Keratinocyte (primary cell): ENCODE measurements at regions not wholly inside any gene's neighbourhood (a gene's known extent, or its start where the extent isn't known, plus 50 kb on each side); places are given as distances from the start of the nearest gene placed in this dataset.

Source experiments
- EZH2 ChIP-seq: IDR thresholded peaks from one replicate; pipeline ENCODE4 v1.6.1; 2012; ENCODE audit warnings: inconsistent platforms, mild to moderate bottlenecking, low read length, moderate library complexity
- TF ChIP-seq, protein P1 (sequence below), 3 experiments: IDR thresholded peaks in 1 of 3; conservative IDR thresholded peaks in 1 of 3; optimal IDR thresholded peaks in 1 of 3; 2 replicates in 2 of 3; 3 replicates in 1 of 3; pipeline versions ENCODE3 to v1.5.1; 2011; ENCODE audit warnings: low read length in 3 of 3, mild to moderate bottlenecking in 3 of 3, moderate library complexity in 2 of 3, control low read depth in 1 of 3, inconsistent platforms in 1 of 3; ENCODE audit not compliant: insufficient read depth in 2 of 3; ENCODE audit errors: extremely low read depth in 1 of 3

DNA sequence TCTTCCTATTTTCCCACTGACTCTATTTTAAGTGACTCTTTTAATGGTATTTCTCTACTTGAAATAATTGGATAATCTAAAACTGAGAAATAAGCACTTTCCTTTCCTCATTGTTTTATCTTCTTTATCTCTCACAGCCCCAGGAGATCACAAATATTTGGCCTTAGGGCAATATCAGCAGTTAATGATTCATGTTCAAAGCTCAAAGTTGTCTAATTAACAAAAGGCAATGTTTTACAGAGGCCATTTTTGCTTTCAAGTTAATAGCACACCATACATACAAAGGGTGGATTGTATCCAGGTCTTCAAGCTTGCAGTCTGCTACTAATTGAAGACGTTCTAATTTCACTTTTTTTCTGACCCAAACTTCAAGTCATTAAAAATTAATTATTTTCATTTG, 120.1 kb downstream of the LRRN1 start:
- TF ChIP-seq, protein P1, sequence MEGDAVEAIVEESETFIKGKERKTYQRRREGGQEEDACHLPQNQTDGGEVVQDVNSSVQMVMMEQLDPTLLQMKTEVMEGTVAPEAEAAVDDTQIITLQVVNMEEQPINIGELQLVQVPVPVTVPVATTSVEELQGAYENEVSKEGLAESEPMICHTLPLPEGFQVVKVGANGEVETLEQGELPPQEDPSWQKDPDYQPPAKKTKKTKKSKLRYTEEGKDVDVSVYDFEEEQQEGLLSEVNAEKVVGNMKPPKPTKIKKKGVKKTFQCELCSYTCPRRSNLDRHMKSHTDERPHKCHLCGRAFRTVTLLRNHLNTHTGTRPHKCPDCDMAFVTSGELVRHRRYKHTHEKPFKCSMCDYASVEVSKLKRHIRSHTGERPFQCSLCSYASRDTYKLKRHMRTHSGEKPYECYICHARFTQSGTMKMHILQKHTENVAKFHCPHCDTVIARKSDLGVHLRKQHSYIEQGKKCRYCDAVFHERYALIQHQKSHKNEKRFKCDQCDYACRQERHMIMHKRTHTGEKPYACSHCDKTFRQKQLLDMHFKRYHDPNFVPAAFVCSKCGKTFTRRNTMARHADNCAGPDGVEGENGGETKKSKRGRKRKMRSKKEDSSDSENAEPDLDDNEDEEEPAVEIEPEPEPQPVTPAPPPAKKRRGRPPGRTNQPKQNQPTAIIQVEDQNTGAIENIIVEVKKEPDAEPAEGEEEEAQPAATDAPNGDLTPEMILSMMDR (optimal IDR thresholded peaks at IDR 0.05 in 1 of 3, IDR thresholded peaks at IDR 0.05 in 1 of 3, conservative IDR thresholded peaks at IDR 0.05 in 1 of 3; ENCODE audit: extremely low read depth in 1 of 3, insufficient read depth in 2 of 3, low read length in 3 of 3): no peak
- TF ChIP-seq EZH2: no peak
